MCF 10A (cell line): ENCODE measurements at regions not wholly inside any gene's neighbourhood (a gene's known extent, or its start where the extent isn't known, plus 50 kb on each side); places are given as distances from the start of the nearest gene placed in this dataset.
A peak's percentile ranks its signal among the peaks of the same experiment; 100 is the strongest.

Experiments used
- BruUV-seq: library from RNA; stranded (reverse); fragments of 400-500 nt; replicated peaks from 2 replicates; lab custom pipeline; 2021; lab: Mats Ljungman, UMichigan
- CTCF ChIA-PET: fragments of 300-600 bp; sonication (Branson Sonifier 250); formaldehyde crosslinking; extraction: SDS; loops from one replicate; lab custom pipeline; 2021; ENCODE audit warnings: antibody characterized with exemption, inconsistent platforms; lab: Yijun Ruan, JAX
- POLR2A ChIA-PET: fragments of 300-600, 350-650 bp; sonication (Branson Sonifier 250); formaldehyde crosslinking; extraction: SDS; loops from one replicate; lab custom pipeline; 2020; ENCODE audit warnings: antibody characterized with exemption, inconsistent platforms; lab: Yijun Ruan, JAX
- DNase-seq: peaks from one replicate; pipeline ENCODE4 v3.0.0-alpha.2; 2018; ENCODE audit not compliant: unreplicated experiment
- H3K27ac Mint-ChIP-seq: one replicate; pipeline ENCODE4 v1.8.0; 2022; ENCODE audit warnings: mild to moderate bottlenecking, low read depth, mixed read lengths; ENCODE audit not compliant: unreplicated experiment
- H3K27me3 Mint-ChIP-seq: one replicate; pipeline ENCODE4 v1.8.0; 2022; ENCODE audit warnings: mixed read lengths; ENCODE audit not compliant: insufficient read depth, unreplicated experiment
- H3K36me3 Mint-ChIP-seq: one replicate; pipeline ENCODE4 v1.8.0; 2022; ENCODE audit warnings: mild to moderate bottlenecking, moderate library complexity, mixed read lengths; ENCODE audit not compliant: insufficient read depth, unreplicated experiment
- H3K4me1 Mint-ChIP-seq: one replicate; pipeline ENCODE4 v1.8.0; 2022; ENCODE audit warnings: mixed read lengths; ENCODE audit not compliant: insufficient read depth, unreplicated experiment
- H3K4me3 Mint-ChIP-seq: one replicate; pipeline ENCODE4 v1.8.0; 2022; ENCODE audit warnings: mild to moderate bottlenecking, moderate library complexity, mixed read lengths; ENCODE audit not compliant: unreplicated experiment
- H3K9me3 Mint-ChIP-seq: one replicate; pipeline ENCODE4 v1.8.0; 2022; ENCODE audit warnings: mixed read lengths; ENCODE audit not compliant: unreplicated experiment
- intact Hi-C: fragments of 100-400 bp; cut with micrococcal nuclease; formaldehyde crosslinking; loops from 2 replicates; pipeline ENCODE4 v1.14.1; 2022
- TF ChIP-seq, protein P1 (sequence below): fragments of 200-600 bp; IDR thresholded peaks from one replicate; pipeline ENCODE4 v1.8.0; 2022; ENCODE audit warnings: antibody characterized with exemption, mild to moderate bottlenecking; ENCODE audit not compliant: unreplicated experiment

DNA sequence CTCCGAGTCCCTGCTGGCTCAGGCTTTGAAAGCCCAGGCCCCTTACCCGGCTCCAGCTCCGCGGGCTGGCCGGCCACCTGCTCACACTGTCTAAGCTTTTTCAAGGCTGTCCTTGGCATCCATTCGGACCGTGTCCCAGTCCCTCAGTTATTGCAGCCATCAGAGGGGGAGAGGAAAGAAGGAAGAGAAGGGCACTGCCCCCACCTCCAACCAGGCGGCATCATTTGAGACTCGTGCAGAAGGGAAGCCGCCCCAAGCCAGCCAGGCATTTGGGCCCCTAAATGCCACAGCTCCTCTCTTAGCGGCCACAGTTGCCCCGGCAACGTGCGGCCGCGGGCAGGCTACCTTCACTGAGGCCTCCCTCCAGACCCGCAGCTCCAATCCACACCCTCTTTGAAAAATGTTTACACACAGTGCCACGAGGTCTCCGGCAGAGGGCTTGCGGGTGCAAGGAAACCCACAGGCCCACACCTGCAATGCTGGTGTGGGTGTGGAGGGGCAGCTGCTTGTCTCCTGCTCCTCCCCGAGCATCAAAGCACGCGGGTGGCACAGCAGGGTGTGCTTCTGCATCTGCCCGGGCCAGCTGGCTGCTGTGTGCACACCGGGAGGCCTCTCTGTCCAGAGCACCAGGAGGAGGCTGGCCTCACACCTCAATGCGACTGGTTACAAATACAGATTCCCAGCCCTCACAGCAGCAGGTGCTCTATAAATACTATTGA is 124.4 kb downstream of the CTTN start:
- ChIA-PET CTCF (interaction anchor here (0.7 kb wide), 1 partner anchor 40 kb away, joined by 5 read pairs; no protein-coding TSS in a partner anchor), POLR2A (no interaction called here)
- TF ChIP-seq, protein P1, sequence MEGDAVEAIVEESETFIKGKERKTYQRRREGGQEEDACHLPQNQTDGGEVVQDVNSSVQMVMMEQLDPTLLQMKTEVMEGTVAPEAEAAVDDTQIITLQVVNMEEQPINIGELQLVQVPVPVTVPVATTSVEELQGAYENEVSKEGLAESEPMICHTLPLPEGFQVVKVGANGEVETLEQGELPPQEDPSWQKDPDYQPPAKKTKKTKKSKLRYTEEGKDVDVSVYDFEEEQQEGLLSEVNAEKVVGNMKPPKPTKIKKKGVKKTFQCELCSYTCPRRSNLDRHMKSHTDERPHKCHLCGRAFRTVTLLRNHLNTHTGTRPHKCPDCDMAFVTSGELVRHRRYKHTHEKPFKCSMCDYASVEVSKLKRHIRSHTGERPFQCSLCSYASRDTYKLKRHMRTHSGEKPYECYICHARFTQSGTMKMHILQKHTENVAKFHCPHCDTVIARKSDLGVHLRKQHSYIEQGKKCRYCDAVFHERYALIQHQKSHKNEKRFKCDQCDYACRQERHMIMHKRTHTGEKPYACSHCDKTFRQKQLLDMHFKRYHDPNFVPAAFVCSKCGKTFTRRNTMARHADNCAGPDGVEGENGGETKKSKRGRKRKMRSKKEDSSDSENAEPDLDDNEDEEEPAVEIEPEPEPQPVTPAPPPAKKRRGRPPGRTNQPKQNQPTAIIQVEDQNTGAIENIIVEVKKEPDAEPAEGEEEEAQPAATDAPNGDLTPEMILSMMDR, result no peak
- H3K27ac Mint-ChIP-seq, result no peak overlapping the region
- no TSS peak for BruUV-seq
- no peaks in the 10 kb centered on the region for H3K27me3 Mint-ChIP-seq
- H3K9me3 Mint-ChIP-seq, result peaks cover 15% of the 10 kb centered on the region
- no peaks in the 10 kb centered on the region for H3K4me1 Mint-ChIP-seq
- H3K4me3 Mint-ChIP-seq, result no peak overlapping the region
- no peak for DNase-seq
- intact Hi-C loops, result no loop called here
- no peaks in the 10 kb centered on the region for H3K36me3 Mint-ChIP-seq

DNA sequence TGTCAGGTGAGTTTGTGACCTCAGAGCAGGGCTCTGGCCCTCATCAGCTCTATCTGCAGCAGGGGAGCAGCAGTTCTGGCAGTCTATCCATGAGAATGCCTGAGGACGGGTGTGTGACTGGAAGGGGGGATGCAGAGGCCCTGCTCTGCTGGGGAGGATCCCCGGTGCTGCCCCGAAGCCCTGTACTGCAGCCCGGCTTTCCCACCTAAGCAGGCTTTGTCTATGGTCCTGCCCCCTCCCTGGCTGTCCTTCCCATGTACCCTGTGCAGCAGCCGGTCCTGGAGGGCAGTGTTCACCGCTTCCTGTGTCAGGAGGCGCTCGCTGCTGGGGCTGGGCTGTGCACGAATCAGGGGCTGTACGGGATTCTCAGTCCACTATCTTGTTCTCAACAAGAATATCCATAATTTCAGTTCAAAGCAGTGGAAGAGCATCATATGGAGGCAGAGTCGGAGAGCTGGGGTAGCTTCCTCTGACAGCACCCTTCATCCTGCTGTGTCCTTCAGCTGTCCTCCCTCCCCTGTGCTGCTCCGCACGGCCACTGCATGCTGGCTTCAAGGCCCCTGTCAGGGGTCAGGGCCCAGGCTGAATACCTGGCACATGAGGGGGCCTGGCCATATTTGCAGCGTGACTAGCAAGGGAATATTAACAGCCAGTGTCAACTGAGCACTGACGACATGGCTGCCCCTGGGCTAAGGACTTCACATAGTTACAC is 125.2 kb downstream of the CTTN start:
- intact Hi-C loops, result no loop called here
- Mint-ChIP-seq H3K27me3 (no peaks in the 10 kb centered on the region), H3K36me3 (no peaks in the 10 kb centered on the region), H3K9me3 (peaks cover 14% of the 10 kb centered on the region), H3K27ac (no peak overlapping the region), H3K4me1 (no peaks in the 10 kb centered on the region), H3K4me3 (no peak overlapping the region)
- CTCF ChIA-PET, result no interaction called here
- TF ChIP-seq, protein P1, result no peak
- POLR2A ChIA-PET, result interaction anchor here (0.6 kb wide), 1 partner anchor 47 kb away, joined by 4 read pairs; no protein-coding TSS in a partner anchor
- no TSS peak for BruUV-seq
- no peak for DNase-seq

DNA sequence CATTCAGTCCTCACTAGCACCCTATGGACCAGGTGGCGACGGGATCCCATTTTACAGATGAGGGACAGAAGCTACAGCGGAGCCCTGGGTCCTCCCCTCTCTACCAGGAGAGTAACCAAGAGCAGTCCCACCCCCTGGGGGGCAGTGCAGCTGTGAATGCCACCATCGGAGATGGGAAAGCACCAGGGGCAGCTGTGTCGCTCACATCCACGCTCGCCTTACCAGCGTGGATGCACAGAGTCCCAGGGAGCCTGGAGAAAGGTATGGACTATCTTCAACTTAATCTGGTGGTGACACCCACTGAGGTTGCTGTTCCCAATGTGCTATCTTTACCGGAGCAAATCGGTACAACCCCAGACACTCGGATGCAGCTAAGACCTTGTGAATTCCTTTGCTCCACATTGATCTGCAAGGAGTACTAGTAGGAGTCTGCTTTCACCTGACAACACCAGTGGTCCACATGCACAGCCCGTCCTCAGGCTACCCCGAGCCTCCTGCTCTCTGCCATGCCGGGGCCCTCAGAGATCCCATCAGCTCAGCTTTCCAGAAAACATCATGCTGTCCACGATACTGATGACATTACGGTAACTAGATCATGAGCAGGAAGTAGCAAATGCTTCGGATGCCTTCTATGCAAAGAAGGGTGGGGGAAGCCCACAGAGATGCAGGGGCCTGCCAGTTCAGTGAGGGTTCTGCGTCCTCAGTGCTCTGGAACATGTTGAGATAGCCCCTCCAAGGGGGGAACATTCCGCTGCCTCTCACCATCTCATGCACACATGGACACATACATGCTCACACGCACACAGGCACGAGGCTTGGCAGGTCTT is 126.0 kb downstream of the CTTN start:
- ChIA-PET CTCF (no interaction called here), POLR2A (interaction anchor here (0.6 kb wide), 1 partner anchor 48 kb away, joined by 4 read pairs; no protein-coding TSS in a partner anchor)
- intact Hi-C loops, result no loop called here
- no peaks in the 10 kb centered on the region for H3K36me3 Mint-ChIP-seq
- no peak overlapping the region for H3K27ac Mint-ChIP-seq
- no TSS peak for BruUV-seq
- H3K4me3 Mint-ChIP-seq, result no peak overlapping the region
- DNase-seq, result no peak
- H3K4me1 Mint-ChIP-seq, result no peaks in the 10 kb centered on the region
- H3K27me3 Mint-ChIP-seq, result no peaks in the 10 kb centered on the region
- TF ChIP-seq, protein P1, result no peak
- H3K9me3 Mint-ChIP-seq, result peaks cover 15% of the 10 kb centered on the region

DNA sequence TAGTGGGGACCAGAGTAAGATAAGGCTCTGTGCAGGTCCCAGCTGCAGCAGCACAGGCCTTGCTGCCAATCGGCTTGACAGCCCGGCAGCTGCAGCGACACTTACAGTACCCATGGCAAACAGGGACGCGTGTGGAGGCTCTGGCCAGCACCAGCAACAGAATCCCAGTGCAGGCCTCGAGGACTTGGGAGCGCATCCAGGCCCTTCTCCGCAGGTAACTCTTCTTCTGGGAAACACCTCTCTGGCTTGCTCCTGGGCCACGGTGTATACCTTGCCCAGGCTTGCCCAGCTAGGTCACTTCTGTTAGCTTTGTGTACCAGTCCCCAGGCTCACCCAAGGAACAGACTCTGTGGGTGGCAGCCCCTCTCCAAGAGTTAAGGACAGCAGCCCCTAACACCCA is 126.7 kb downstream of the CTTN start:
- Mint-ChIP-seq H3K27ac (no peak overlapping the region), H3K4me1 (no peaks in the 10 kb centered on the region), H3K4me3 (no peak overlapping the region), H3K36me3 (no peaks in the 10 kb centered on the region), H3K9me3 (peaks cover 22% of the 10 kb centered on the region), H3K27me3 (no peaks in the 10 kb centered on the region)
- CTCF ChIA-PET, result no interaction called here
- BruUV-seq, result no TSS peak
- DNase-seq, result peak; percentile 5
- TF ChIP-seq, protein P1, result no peak
- POLR2A ChIA-PET, result interaction anchor here (0.6 kb wide), 1 partner anchor 1076 kb away, joined by 4 read pairs; no protein-coding TSS in a partner anchor
- intact Hi-C loops, result no loop called here
